GOT3 (cell line): ENCODE measurements at regions not wholly inside any gene's neighbourhood (a gene's known extent, or its start where the extent isn't known, plus 50 kb on each side); places are given as distances from the start of the nearest gene placed in this dataset.

ENCODE experiments used
- DNase-seq: peaks from one replicate; lab custom pipeline; 2025; ENCODE audit warnings: mixed read lengths; lab: John Stamatoyannopoulos, UW

DNA sequence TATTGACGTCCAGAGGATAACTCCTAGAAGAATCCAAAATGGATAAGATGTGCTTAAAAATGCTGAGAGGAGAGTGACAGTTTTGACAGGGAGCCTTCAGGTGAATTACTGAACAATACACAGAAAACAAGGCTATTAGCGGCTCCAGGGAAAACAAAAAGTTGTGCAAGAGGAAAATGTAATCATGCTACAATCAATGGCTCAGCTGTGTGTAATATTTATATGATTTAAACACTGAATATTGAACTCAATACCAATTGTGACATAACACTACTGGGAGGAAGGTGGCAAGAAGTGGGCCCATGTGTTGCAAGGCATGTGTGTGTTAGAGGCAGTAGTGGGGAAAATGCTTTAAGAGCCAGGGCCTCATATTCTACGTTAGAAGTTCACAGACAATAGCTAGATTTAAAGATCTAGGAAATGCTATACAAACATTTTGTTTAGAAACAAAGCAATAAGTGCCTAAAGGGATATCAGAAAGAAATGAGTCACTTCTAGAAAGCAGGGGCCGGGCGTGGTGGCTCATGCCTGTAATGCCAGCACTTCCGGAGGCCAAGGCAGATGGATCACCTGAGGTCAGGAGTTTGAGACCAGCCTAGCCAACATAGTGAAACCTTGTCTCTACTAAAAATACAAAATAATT, 253.2 kb upstream of the IRX5 start:
- DNase-seq, result no peak

DNA sequence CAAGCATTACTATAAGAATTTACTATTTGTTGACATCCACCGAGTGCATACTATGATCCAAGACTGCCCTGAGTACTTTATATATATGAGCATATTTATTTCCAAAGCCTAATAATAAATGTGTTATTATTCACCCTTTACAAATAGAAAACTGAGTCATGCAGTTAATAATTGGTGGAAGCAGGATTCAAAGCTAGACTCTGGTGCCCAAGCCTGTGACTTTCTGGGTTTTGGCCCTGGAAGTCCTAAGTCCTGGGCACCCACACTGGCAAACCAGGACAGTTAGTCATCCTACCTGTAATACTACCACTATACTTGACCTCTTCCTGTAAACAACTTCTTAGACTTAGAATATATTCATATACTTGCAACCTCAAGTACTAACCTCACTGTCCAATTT, 257.4 kb upstream of the IRX5 start:
- DNase-seq, result no peak

DNA sequence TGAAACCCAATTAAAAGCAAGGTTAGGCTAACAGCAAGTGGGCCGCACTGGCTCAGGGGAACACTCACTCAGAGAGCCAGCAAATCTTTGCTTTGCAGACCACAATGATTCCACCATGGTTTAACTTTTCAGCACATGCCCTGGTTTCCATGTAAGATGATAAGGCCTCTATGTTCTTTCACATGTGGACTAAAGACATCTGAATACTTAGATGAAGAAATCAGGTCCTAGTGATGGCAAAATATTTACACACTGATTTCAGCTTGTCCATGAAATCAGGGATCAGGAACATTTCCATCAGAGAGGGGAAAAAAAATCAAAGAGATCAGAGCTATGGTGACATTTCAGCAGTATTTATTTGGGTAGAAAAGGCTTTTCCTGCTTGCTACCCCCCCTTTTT, 258.2 kb upstream of the IRX5 start:
- DNase-seq, result no peak

GRCh38 chr16:54657709-54658102, 273.0 kb upstream of the IRX5 start:
- DNase-seq, result no peak

- no peak for DNase-seq
Measured at GRCh38 chr16:54657058-54657708, 273.5 kb upstream of the IRX5 start.

DNA sequence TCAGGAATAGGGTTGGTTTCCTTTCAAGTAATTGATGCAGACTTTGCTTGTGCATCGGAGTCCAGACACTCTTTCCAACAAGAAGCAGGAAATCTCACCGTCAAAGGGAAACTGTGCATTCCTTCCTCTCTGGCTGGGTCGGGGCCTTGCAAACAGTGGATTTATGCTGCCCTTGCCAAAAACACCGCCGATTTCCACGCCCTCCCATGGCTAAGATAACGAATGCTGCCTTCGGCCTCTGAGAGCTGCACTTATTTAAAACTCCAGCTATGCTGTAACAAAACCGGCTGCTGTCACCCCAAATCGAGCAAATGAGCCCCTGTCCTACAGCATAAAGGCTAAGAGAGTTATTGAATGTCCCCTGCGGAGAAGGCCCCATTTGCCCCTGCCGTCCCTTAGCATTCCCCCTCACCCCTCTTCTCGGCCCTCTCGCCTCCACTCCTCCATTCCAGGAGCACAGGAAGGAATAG, 275.5 kb upstream of the IRX5 start:
- DNase-seq, result no peak

GRCh38 chr16:54654429-54654828, 276.2 kb upstream of the IRX5 start:
- DNase-seq, result no peak

- no peak for DNase-seq
Measured at GRCh38 chr16:54652201-54652770, 278.4 kb upstream of the IRX5 start.

GRCh38 chr16:54651440-54652195, 279.0 kb upstream of the IRX5 start:
- DNase-seq, result no peak

GRCh38 chr16:54649876-54650275, 280.8 kb upstream of the IRX5 start:
- no peak for DNase-seq

DNA sequence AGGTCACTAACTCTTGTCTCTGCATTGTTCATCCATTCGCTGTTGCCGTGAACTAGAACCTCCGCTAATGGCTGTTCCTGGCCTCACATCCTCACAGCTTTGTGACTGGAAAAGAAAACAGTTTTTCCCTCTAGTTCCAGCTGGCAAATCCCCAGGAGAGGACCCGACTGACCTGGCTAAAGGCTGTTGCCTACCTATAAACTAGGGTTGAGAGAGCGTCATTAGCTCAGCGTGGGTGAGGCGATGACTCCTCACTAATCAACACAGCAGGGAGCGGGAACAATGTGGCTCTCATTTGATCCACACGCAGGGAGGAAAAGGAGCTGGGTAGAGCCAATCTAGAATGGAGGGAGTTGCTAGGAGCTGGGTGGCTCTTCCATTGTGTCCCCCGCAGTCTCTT, 282.1 kb upstream of the IRX5 start:
- no peak for DNase-seq

- no peak for DNase-seq
Measured at GRCh38 chr16:54647725-54648221, 282.9 kb upstream of the IRX5 start.

- no peak for DNase-seq
Measured at GRCh38 chr16:54647216-54647615, 283.4 kb upstream of the IRX5 start.

- DNase-seq, result no peak
Measured at GRCh38 chr16:54645345-54645744, 285.3 kb upstream of the IRX5 start.

GRCh38 chr16:54636221-54636793, 294.4 kb upstream of the IRX5 start:
- no peak for DNase-seq

DNA sequence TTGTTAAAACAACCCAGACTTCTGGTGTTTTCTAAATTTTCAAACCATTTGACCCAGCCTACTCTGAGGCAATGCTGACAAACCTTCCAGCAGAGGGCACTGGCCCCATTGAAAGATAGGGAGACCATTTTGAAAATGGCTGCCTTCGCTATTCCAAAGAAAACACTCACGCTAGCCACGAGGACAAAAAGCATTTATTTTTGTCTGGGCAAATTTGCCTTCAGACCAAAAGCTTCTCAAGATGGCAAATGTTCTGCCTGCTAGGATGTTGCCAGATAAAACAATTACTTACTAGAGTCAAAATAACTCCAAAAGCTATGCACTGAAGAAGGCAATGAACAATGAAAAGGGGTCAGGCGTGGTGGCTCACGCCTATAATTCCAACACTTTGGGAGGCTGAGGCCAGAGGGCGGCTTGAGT, 296.7 kb upstream of the IRX5 start:
- DNase-seq, result no peak

GRCh38 chr16:54632322-54633220, 298.1 kb upstream of the IRX5 start:
- no peak for DNase-seq

GRCh38 chr16:54631782-54632181, 298.9 kb upstream of the IRX5 start:
- DNase-seq, result no peak

GRCh38 chr16:54630284-54630967, 300.2 kb upstream of the IRX5 start:
- no peak for DNase-seq

- no peak for DNase-seq
Measured at GRCh38 chr16:54628796-54629625, 301.7 kb upstream of the IRX5 start.
